Glutamatergic neuron (in vitro differentiated cells): ENCODE measurements at regions not wholly inside any gene's neighbourhood (a gene's known extent, or its start where the extent isn't known, plus 50 kb on each side); places are given as distances from the start of the nearest gene placed in this dataset.
A peak's percentile ranks its signal among the peaks of the same experiment; 100 is the strongest.

Experiments used
- DNase-seq: peaks from one replicate; pipeline ENCODE4 v3.0.0; 2022
- H3K27ac Mint-ChIP-seq: one replicate; pipeline ENCODE4 v1.8.0; 2020; ENCODE audit warnings: mild to moderate bottlenecking, mixed read lengths, inconsistent platforms; ENCODE audit not compliant: unreplicated experiment
- H3K27me3 Mint-ChIP-seq: one replicate; pipeline ENCODE4 v1.8.0; 2020; ENCODE audit warnings: mild to moderate bottlenecking, moderate library complexity, mixed read lengths, inconsistent platforms; ENCODE audit not compliant: unreplicated experiment
- H3K36me3 Mint-ChIP-seq: one replicate; pipeline ENCODE4 v1.8.0; 2020; ENCODE audit warnings: mild to moderate bottlenecking, mixed read lengths, inconsistent platforms; ENCODE audit not compliant: unreplicated experiment
- H3K4me1 Mint-ChIP-seq: one replicate; pipeline ENCODE4 v1.8.0; 2020; ENCODE audit warnings: mild to moderate bottlenecking, low read depth, mixed read lengths, inconsistent platforms; ENCODE audit not compliant: unreplicated experiment
- H3K4me3 Mint-ChIP-seq: one replicate; pipeline ENCODE4 v1.8.0; 2020; ENCODE audit warnings: mild to moderate bottlenecking, mixed read lengths, inconsistent platforms; ENCODE audit not compliant: unreplicated experiment
- H3K9me3 Mint-ChIP-seq: one replicate; pipeline ENCODE4 v1.8.0; 2020; ENCODE audit warnings: mild to moderate bottlenecking, moderate library complexity, mixed read lengths, inconsistent platforms; ENCODE audit not compliant: unreplicated experiment
- TF ChIP-seq, protein P1 (sequence below): fragments of 200-600 bp; sonication (generic); IDR thresholded peaks from one replicate; pipeline ENCODE4 v1.5.0; 2021; ENCODE audit not compliant: partially characterized antibody, unreplicated experiment

DNA sequence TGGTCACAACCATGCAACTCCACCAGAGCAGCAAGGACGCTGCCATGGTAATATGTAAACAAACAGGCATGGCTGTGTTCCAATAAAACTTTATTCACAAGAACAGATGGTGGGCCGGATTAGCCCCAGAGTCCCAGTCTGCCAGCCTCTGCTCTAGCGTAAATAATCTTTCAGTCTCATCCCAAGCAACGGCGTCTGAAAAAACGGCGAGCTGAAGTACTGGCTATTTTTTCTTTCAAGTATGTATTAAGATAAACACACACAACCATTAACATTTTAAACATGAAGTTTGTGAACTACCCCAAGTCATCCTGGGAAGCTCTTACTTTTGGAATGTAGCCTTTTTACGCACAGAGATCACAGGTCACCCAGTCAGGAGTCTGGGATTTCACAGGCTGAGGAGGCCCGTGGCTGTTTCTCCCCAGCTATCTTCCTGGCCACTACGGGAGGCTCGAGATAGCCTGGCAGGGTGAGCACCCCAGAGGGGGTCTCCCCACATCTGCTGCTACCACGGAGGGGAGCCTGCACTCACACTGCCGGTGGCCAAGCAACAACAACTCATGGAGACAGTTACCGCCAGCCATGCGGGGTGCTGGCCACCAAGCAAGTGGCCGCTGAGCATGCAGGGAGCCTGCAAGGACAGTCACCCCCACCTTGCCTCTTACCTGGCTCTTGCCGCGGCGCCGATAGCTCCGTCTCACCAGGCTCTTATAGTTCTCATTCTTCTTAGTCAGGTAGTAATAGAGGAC, 124.6 kb downstream of the RFLNA start:
- no peak overlapping the region for H3K4me3 Mint-ChIP-seq
- H3K4me1 Mint-ChIP-seq: peaks cover 24% of the 10 kb centered on the region
- peaks cover 23% of the 10 kb centered on the region for H3K27me3 Mint-ChIP-seq
- peak overlapping the region; percentile 60 for H3K27ac Mint-ChIP-seq
- H3K36me3 Mint-ChIP-seq: peaks cover 14% of the 10 kb centered on the region
- peaks cover 28% of the 10 kb centered on the region for H3K9me3 Mint-ChIP-seq
- no peak for DNase-seq
- TF ChIP-seq, protein P1, sequence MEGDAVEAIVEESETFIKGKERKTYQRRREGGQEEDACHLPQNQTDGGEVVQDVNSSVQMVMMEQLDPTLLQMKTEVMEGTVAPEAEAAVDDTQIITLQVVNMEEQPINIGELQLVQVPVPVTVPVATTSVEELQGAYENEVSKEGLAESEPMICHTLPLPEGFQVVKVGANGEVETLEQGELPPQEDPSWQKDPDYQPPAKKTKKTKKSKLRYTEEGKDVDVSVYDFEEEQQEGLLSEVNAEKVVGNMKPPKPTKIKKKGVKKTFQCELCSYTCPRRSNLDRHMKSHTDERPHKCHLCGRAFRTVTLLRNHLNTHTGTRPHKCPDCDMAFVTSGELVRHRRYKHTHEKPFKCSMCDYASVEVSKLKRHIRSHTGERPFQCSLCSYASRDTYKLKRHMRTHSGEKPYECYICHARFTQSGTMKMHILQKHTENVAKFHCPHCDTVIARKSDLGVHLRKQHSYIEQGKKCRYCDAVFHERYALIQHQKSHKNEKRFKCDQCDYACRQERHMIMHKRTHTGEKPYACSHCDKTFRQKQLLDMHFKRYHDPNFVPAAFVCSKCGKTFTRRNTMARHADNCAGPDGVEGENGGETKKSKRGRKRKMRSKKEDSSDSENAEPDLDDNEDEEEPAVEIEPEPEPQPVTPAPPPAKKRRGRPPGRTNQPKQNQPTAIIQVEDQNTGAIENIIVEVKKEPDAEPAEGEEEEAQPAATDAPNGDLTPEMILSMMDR: no peak

DNA sequence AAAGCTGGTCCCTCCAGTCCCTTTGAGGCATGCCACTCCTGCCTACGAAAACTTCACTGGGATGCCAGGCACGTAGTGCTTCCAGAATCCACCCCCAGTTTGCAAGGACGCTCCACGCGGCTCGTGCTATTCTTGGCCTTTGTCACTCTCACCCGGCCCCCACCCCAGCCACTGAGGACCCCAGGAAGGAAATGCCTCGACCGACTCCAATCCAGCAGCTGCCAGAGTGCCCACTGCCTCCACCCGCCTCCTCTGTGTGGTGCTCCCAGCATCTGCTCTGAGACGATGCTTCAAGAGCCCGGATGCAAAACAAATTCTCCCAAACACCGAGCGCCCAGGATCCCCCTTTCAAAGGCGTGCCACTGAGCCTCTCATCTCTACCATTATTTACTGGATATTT, 123.9 kb downstream of the RFLNA start:
- H3K27ac Mint-ChIP-seq: peak overlapping the region; percentile 60

DNA sequence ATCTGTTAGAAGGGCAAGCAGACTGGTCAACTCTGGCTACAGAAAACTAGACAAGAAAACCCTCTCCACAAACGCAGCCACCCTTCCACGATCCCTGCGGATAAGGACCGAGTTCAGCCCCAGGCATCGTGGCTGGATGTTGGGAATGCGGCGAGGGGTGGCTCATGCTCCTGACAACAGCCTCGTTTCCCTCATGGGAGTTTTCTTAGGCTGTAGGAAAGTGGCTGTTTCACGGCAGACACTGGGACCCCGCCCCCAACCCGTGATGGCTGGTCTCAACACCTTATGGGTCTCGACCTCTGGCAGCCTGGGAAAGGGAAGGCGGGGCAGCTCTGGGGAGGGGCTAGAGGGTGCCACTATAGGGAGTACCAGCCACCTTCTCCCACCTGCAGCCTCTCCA, 123.3 kb downstream of the RFLNA start:
- peaks cover 14% of the 10 kb centered on the region for H3K36me3 Mint-ChIP-seq
- DNase-seq: no peak
- H3K4me1 Mint-ChIP-seq: peaks cover 28% of the 10 kb centered on the region
- peaks cover 26% of the 10 kb centered on the region for H3K27me3 Mint-ChIP-seq
- no peak overlapping the region for H3K4me3 Mint-ChIP-seq
- H3K27ac Mint-ChIP-seq: no peak overlapping the region
- TF ChIP-seq, protein P1: no peak
- peaks cover 32% of the 10 kb centered on the region for H3K9me3 Mint-ChIP-seq

More for the DNA sequence above, 123.9 kb downstream of the RFLNA start:
- Mint-ChIP-seq H3K9me3 (peaks cover 29% of the 10 kb centered on the region), H3K36me3 (peaks cover 14% of the 10 kb centered on the region), H3K4me3 (no peak overlapping the region), H3K4me1 (peaks cover 25% of the 10 kb centered on the region), H3K27me3 (peaks cover 22% of the 10 kb centered on the region)
- TF ChIP-seq, protein P1: no peak
- no peak for DNase-seq

DNA sequence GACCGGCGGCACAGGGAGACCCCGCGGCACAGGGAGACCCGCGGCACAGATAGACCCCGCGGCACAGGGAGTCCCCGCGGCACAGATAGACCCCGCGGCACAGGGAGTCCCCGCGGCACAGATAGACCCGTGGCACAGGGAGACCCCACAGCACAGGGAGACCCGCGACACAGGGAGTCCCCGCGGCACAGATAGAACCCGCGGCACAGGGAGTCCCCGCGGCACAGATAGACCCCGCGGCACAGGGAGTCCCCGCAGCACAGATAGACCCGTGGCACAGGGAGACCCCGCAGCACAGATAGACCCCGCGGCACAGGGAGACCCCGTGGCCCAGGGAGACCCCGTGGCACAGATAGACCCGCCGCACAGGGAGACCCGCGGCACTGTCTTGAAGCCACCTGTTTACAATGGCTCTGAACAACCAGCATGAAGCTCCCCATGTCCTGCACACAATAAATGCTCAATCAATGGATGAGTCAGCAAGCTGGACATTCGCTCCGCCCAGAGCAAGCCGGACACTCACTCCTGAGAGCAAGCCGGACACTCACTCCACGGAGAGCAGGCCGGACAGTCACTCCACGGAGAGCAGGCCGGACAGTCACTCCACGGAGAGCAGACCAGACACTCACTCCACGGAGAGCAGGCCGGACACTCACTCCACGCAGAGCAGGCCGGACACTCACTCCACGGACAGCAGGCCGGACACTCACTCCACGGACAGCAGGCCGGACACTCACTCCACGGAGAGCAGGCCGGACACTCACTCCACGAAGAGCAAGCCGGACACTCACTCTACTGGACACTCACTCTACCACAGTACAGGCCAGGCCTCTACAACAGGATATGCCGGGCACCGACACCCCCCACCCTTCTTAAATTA, 121.9 kb downstream of the RFLNA start:
- TF ChIP-seq, protein P1: no peak
- Mint-ChIP-seq H3K9me3 (peaks cover 32% of the 10 kb centered on the region), H3K4me3 (no peak overlapping the region), H3K27me3 (peaks cover 28% of the 10 kb centered on the region), H3K36me3 (peaks cover 14% of the 10 kb centered on the region), H3K27ac (peak overlapping the region; percentile 64), H3K4me1 (peaks cover 34% of the 10 kb centered on the region)
- DNase-seq: no peak
